ENCODE measurements at regions not wholly inside any gene's neighbourhood (a gene's known extent, or its start where the extent isn't known, plus 50 kb on each side); places are given as distances from the start of the nearest gene placed in this dataset.

DNA sequence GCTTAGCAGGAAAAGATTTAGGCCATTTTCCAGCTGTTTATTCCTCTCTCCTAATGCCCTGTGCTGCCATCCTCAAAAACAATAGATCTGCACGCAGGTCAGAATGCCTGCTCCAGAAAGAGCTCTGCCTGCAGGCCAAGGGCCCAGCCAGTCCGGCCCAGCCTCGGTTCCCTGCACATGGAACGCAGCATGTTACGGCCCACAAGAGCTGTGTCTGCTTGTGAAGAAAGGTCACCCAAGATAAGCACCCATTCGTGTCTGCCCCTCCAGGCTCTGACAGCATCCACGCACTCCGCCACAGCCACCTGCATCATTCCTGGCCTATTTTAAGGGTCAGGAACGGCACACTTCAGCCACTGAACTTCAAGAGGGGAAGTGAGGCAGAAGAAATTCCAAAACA lies 152.2 kb downstream of the SPATA19 start:
- DNase-seq: no peak

GRCh38 chr11:133692126-133692934 lies 153.0 kb downstream of the SPATA19 start:
- no peak for DNase-seq

- no peak for DNase-seq
Observed at GRCh38 chr11:133687781-133688180, 155.5 kb upstream of the OPCML start.

DNA sequence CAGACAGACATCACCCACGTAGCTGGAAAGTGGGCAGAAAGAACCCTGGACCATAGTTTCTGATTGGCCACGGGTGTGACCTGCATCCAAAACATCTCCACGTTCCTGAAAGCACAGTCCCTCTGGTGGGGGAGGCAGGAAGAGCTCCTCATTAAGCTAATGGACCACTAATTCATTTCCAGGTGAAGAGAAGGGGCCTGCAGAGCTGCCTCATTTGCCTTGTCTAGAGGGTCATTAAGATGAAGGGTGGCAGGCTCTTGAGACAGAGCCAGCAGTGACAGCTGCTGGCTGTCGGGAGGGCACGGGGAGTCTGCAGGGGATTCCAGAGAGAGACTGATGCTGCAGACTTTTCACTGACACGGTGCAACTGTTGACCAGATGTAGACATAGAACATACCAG lies 149.6 kb upstream of the OPCML start:
- DNase-seq: no peak

DNA sequence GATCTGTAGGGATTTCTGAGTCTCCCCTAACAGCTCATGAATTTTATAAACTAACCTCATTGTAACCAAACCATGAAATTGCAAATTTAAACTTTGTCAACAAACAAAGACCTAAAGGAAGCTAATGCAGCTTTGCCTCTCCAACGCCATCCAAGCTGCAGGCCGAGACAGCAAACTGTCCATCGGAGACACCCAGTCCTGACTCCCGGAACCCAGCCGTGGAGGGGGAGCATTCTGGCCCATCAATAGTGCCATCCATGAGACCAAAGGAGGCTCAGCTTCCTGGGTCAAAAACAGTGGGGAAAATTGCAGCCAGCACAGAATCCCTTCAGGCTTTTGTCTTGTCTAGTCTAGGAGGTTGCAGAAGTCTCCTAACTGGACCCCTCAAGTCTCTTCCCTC lies 147.6 kb upstream of the OPCML start:
- no peak for DNase-seq

GRCh38 chr11:133678191-133678590 lies 145.9 kb upstream of the OPCML start:
- no peak for DNase-seq

GRCh38 chr11:133677387-133677786 lies 145.1 kb upstream of the OPCML start:
- DNase-seq: no peak

GRCh38 chr11:133676265-133676664 lies 144.0 kb upstream of the OPCML start:
- DNase-seq: no peak

DNA sequence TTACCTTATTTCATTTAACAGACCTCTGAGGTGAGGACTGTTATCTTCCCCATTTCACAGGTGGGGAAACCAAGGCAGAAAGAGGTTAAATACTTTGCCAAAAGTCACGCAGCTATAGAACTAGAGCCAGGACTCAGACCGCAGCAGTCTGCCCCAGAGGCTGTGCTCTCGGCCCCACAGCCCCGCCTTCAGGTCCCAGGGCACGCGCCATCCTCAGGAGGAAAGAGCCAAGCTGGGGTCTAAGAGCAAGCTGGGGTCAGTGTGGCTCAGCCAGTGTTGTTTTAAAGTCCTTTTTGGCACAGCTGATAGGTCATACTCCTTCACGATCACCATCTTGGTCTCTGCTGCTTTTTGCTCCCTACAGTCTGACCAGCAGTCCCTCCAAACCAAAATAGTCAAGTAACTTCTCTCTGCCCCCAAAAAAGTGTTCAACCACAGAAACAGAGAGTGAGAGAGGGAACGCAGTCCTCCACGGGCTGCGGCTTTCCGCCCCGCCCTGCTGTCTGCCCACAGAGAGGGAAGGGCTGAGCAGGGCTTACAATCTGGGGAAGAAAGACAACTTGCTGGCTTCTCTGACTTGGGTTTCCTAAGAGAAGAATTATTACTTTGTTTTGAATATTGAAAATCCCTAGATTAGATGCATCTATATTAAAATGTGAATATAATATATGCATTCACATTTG lies 137.2 kb upstream of the OPCML start:
- peak; percentile 28 for DNase-seq

GRCh38 chr11:133663135-133663985 lies 131.1 kb upstream of the OPCML start:
- DNase-seq: no peak

DNA sequence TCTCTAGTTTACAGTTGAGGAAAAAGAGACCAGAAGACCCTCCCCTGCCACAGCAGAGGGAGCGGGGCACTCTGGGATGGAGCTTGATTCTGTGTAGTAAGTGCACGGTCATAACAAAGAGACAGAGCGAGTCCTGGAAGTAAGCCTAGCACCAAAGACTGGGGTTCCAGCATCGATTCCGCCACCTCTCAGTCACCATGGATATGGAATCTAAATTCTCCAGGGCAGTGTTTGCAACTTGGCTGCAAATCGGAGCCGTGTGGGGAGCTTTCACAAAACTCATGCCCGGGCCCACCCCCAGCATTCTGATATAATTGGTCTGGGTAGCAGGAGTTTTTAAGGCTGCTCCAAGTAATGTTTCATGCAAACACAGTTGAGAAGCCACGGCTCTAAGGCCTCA lies 129.5 kb upstream of the OPCML start:
- DNase-seq: no peak

DNA sequence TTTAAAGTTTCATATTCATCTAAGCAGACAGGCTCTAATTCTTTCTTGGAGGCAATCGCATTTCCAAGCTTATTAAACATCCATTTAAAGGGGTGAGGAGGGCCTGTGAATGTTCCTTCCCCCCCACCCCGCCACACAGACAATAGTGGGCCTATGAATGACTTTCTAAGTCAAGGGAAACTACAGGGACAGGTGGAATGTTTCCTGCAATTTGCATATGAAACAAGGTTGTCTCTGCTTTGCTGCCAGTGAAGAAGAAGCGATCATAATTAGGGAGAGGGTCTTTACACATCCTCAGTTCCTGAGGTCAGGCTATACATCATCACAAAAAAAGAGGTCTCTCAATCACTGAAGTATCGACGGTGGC lies 127.9 kb upstream of the OPCML start:
- DNase-seq: no peak

DNA sequence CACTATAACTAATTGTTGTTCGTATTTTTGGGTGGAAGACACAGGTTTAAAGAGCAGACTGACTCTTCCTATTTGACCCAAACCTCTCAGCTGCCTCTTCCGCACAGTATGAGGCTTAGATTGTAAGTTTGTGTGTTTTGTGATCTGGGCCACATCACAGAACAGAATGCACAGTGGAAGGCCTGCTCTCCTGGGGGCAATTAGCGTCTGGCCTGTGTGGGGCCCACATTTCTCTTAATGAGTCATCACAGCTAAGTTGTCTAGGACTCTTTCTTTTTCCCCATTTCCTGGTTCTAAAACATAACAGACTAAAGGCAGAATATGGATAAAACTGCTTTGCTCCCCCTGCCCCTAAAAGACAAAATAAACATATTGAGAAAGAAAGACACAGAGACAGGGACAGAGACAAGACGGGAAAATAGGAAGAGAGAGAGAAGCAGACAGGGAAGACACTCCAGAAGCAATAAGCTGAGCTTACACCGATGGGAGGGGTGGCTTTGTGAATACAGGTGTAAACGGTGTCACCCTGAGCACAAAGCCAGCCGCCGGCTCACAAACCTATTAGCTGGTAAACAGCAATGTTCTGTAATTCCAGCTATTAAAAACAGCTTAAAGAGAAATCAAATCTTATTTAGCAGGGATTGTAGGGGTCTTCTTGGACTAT lies 127.4 kb upstream of the OPCML start:
- no peak for DNase-seq

GRCh38 chr11:133657054-133657453 lies 124.8 kb upstream of the OPCML start:
- no peak for DNase-seq

GRCh38 chr11:133656082-133656635 lies 123.9 kb upstream of the OPCML start:
- no peak for DNase-seq

- no peak for DNase-seq
Observed at GRCh38 chr11:133654630-133655212, 122.4 kb upstream of the OPCML start.

DNA sequence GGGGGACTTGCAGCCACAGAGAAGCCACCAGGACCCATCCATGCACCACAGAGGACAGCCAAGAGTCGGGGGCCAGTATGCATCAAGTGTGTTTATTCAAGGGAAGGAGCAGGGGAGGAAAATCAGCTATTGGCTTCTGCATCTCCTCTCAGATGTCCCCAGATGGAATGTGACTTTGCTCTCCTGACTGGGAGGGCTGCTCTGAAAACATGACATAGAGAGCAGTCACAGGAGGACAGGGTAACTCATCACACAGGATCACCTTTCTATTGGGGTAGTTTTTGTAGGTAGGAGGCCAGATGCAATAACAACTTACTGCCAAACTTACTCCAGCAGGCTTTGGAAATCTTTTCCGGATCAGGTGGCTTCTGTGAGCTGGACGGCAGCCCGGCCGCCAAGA lies 121.0 kb upstream of the OPCML start:
- DNase-seq: no peak

DNA sequence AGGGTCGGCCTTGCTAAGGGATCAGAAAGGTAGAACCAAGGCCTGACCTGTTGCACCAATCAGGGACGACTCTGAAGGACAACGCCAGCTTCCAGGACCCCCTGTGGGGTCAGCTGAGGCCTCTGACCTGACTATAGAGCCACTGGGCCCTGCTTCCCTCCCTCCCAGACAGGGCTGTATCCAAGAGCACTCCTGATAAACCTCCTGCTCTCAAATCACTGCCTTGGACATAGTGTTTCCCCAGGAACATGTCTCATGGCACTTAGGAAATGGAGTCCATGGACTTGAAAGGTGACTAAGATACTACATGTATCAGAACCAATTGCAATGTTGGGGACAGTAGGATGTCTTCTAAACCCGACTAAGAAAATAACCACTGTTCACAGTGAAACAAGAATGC lies 117.8 kb upstream of the OPCML start:
- DNase-seq: no peak

GRCh38 chr11:133649040-133649439 lies 116.7 kb upstream of the OPCML start:
- no peak for DNase-seq

- no peak for DNase-seq
Observed at GRCh38 chr11:133639408-133639807, 107.1 kb upstream of the OPCML start.

- DNase-seq: no peak
Observed at GRCh38 chr11:133638921-133639320, 106.6 kb upstream of the OPCML start.

DNA sequence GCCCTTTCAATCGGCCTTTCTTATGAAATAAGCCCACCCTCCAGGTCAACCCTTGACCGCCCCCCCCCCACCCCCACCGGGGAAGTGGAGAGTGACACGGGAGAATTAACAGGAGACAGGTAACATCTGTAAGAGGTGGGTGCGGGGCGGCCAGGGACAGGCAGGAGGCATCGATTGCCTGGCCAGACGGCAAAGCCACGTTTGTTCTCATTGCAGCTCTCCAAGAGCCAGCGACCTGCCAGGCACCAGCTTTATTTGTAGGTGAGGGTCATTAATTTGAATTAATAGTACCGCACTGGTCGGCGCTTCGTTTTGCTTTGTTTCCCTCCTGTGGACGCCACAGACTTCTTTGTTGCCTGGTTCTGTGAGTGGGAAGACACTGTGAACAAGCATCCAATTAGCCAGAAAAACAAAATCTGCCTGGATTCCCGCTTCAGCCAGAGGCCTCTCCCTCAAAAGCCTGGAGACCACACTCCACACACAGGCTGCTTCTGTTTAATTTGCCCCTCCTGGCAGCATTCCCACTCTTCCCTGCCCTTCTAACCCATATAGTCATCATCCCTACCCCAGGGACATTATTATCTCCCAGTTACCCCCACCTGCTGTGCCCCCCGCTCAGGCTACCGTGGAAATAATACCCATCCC lies 104.5 kb upstream of the OPCML start:
- no peak for DNase-seq

Measured in hematopoietic multipotent progenitor cell treated with erythropoietin and hydrocortisone succinate and interleukin-3 and kit ligand, for 4 days (in vitro differentiated cells).